ENCODE measurements at regions not wholly inside any gene's neighbourhood (a gene's known extent, or its start where the extent isn't known, plus 50 kb on each side); places are given as distances from the start of the nearest gene placed in this dataset.

GRCh38 chr20:39433466-39433865, 471.3 kb downstream of the DHX35 start:
- no peaks in the 10 kb centered on the region for H3K36me3 ChIP-seq (ENCODE audit: insufficient read depth, low read length)
- no peak overlapping the region for H3K27ac Mint-ChIP-seq
- ChIA-PET CTCF (no interaction called here), POLR2A (no interaction called here)
- ATAC-seq (ENCODE audit: poor library complexity) (no peak), DNase-seq (no peak)
- peaks cover 5% of the 10 kb centered on the region for H3K9me3 Mint-ChIP-seq
- no peak overlapping the region for H3K4me3 ChIP-seq (ENCODE audit: low read length)
- peaks cover 3 to 4% of the 10 kb centered on the region in 2 experiments for H3K9me3 ChIP-seq (ENCODE audit: control insufficient read depth in 1 of 2, insufficient read depth in 1 of 2, low read length in 2 of 2)
- no peaks in the 10 kb centered on the region for H3K4me1 Mint-ChIP-seq (ENCODE audit: low read depth)
- H3K27me3 ChIP-seq (ENCODE audit: control insufficient read depth in 1 of 2, insufficient read depth in 2 of 2, low read length in 2 of 2) = no peaks in the 10 kb centered on the region
- intact Hi-C loops (cut with DNase I, micrococcal nuclease) = no loop called here
- TF ChIP-seq CTCF (IDR thresholded peaks at IDR 0.05) = no peak
- H3K27me3 Mint-ChIP-seq = no peaks in the 10 kb centered on the region
- no peak overlapping the region for H3K4me3 Mint-ChIP-seq
- no peaks in the 10 kb centered on the region for H3K36me3 Mint-ChIP-seq (ENCODE audit: low read depth)
- no peaks in the 10 kb centered on the region for H3K4me1 ChIP-seq (ENCODE audit: insufficient read depth, low read length)
- no peak overlapping the region for H3K27ac ChIP-seq (ENCODE audit: low read depth in 1 of 2, low read length in 2 of 2)

DNA sequence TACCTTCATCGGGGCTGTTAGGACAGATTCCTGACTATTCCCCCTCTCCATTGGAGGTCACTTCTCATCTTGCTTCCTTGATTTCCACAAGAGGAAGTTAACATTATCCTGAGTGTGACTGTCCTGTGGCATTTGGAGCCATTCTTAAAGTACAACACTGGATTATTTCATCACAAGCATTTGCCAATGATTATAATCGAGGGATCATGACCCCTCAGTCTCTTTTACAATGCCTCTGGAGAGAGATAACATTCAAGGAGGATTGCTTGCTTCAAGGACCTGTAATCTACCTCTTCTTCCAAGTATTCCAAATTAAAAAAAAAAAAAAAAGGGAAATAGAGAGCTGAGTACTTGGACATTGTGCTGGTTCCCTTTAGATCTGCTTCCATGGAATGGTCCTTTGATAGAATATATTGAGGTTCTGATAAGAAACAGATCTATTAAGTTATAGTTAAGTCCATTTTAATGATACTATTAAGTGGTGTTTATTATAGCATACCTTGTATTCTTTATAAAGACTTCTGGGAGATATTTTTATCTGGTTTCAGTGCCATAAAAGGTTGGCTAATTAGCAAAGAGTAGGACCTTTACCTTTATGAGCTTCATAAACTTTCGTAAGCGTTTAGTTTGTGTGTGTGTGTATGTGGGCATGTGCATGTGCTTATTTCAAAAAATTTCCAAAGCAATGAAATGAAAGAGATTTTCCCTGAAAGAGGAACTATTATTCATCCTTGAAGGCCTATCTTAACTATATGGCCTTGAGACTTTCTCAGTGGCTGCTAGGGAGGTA, 469.1 kb downstream of the DHX35 start:
- no peaks in the 10 kb centered on the region for H3K27me3 Mint-ChIP-seq
- ChIA-PET POLR2A (no interaction called here), CTCF (no interaction called here)

GRCh38 chr20:39429726-39430125, 467.6 kb downstream of the DHX35 start:
- H3K4me3 ChIP-seq (ENCODE audit: low read length) = no peak overlapping the region
- H3K9me3 ChIP-seq (ENCODE audit: control insufficient read depth in 1 of 2, insufficient read depth in 1 of 2, low read length in 2 of 2) = peaks cover 0 to 4% of the 10 kb centered on the region in 2 experiments
- intact Hi-C loops (cut with DNase I, micrococcal nuclease) = loop anchor here in 1 of 2 experiments (2.0 kb wide), 1 partner anchor 19 kb away; no protein-coding TSS in a partner anchor
- ATAC-seq (ENCODE audit: poor library complexity) = no peak
- H3K4me3 Mint-ChIP-seq = no peak overlapping the region
- H3K27ac ChIP-seq (ENCODE audit: low read depth in 1 of 2, low read length in 2 of 2) = no peak overlapping the region
- CTCF ChIA-PET = no interaction called here
- H3K27me3 ChIP-seq (ENCODE audit: control insufficient read depth in 1 of 2, insufficient read depth in 2 of 2, low read length in 2 of 2) = no peaks in the 10 kb centered on the region
- no peak for DNase-seq
- no peaks in the 10 kb centered on the region for H3K27me3 Mint-ChIP-seq
- no peaks in the 10 kb centered on the region for H3K36me3 ChIP-seq (ENCODE audit: insufficient read depth, low read length)
- POLR2A ChIA-PET = no interaction called here
- no peak for TF ChIP-seq CTCF (IDR thresholded peaks at IDR 0.05)
- H3K4me1 Mint-ChIP-seq (ENCODE audit: low read depth) = no peaks in the 10 kb centered on the region
- H3K4me1 ChIP-seq (ENCODE audit: insufficient read depth, low read length) = no peaks in the 10 kb centered on the region
- no peak overlapping the region for H3K27ac Mint-ChIP-seq
- H3K36me3 Mint-ChIP-seq (ENCODE audit: low read depth) = no peaks in the 10 kb centered on the region
- peaks cover 5% of the 10 kb centered on the region for H3K9me3 Mint-ChIP-seq

More for the DNA sequence above, 469.1 kb downstream of the DHX35 start:
- intact Hi-C loops (cut with DNase I, micrococcal nuclease) = loop anchor here in 1 of 2 experiments (2.0 kb wide), 1 partner anchor 20 kb away; no protein-coding TSS in a partner anchor
- no peaks in the 10 kb centered on the region for H3K4me1 Mint-ChIP-seq (ENCODE audit: low read depth)
- Histone ChIP-seq H3K27me3 (ENCODE audit: control insufficient read depth in 1 of 2, insufficient read depth in 2 of 2, low read length in 2 of 2) (no peaks in the 10 kb centered on the region), H3K36me3 (ENCODE audit: insufficient read depth, low read length) (no peaks in the 10 kb centered on the region), H3K4me3 (ENCODE audit: low read length) (no peak overlapping the region), H3K9me3 (ENCODE audit: control insufficient read depth in 1 of 2, insufficient read depth in 1 of 2, low read length in 2 of 2) (peaks cover 3 to 4% of the 10 kb centered on the region in 2 experiments), H3K4me1 (ENCODE audit: insufficient read depth, low read length) (no peaks in the 10 kb centered on the region), H3K27ac (ENCODE audit: low read depth in 1 of 2, low read length in 2 of 2) (no peak overlapping the region)
- H3K9me3 Mint-ChIP-seq = peaks cover 5% of the 10 kb centered on the region
- no peak for TF ChIP-seq CTCF (IDR thresholded peaks at IDR 0.05)
- DNase-seq (no peak), ATAC-seq (ENCODE audit: poor library complexity) (no peak)
- no peak overlapping the region for H3K27ac Mint-ChIP-seq
- H3K36me3 Mint-ChIP-seq (ENCODE audit: low read depth) = no peaks in the 10 kb centered on the region
- no peak overlapping the region for H3K4me3 Mint-ChIP-seq
